Prostate gland (tissue), 2 donors: ENCODE measurements at regions not wholly inside any gene's neighbourhood (a gene's known extent, or its start where the extent isn't known, plus 50 kb on each side); places are given as distances from the start of the nearest gene placed in this dataset.

Experiments
- DNase-seq: peaks from one replicate; pipeline ENCODE4 v3.0.0-alpha.2; 2019; ENCODE audit warnings: low spot score
- H3K27ac ChIP-seq, 2 donors: fragments of 200-600 bp; sonication (generic); 2 replicates each; pipeline ENCODE4 v1.5.1; 2017 to 2019
- H3K27me3 ChIP-seq: fragments of 200-600 bp; sonication (generic); replicated peaks from 2 replicates; pipeline ENCODE4 v1.5.1; 2019; ENCODE audit not compliant: insufficient read depth
- H3K36me3 ChIP-seq, 2 donors: fragments of 200-600 bp; sonication (generic); 1 replicate in 1 of 2; 2 replicates in 1 of 2; pipeline versions ENCODE4 v1.5.1 to v1.8.1; 2017 to 2019
- H3K4me1 ChIP-seq: fragments of 200-600 bp; sonication (generic); replicated peaks from 2 replicates; pipeline ENCODE4 v1.5.1; 2019
- H3K4me3 ChIP-seq, 2 donors: fragments of 200-600 bp; sonication (generic); 2 replicates each; pipeline ENCODE4 v1.5.1; 2017 to 2019
- H3K9me3 ChIP-seq: fragments of 200-600 bp; sonication (generic); 2 replicates; pipeline ENCODE4 v1.5.1; 2017
- CTCF ChIP-seq, 4 experiments: fragments of 200-600 bp in 2 of 4; fragments of 450-650 bp in 2 of 4; sonication (generic) in 2 of 4; IDR thresholded peaks; 1 replicate in 3 of 4; 2 replicates in 1 of 4; pipeline ENCODE4 v1.5.1; 2016 to 2019; ENCODE audit warnings: antibody characterized with exemption in 4 of 4, mild to moderate bottlenecking in 2 of 4, moderate library complexity in 2 of 4
- POLR2A ChIP-seq: fragments of 450-650 bp; IDR thresholded peaks from one replicate; pipeline ENCODE4 v1.6.1; 2016; ENCODE audit warnings: antibody characterized with exemption, mild to moderate bottlenecking
- POLR2AphosphoS5 ChIP-seq: sonication (generic); formaldehyde crosslinking; IDR thresholded peaks from one replicate; pipeline ENCODE4 v1.6.1; 2017; ENCODE audit warnings: antibody characterized with exemption
- WGBS: methylation state at CpG from one replicate; pipeline ENCODE4 v1.1.5; 2018; 5-methylcytosine and 5-hydroxymethylcytosine counted together
- intact Hi-C: fragments of 100-400 bp; cut with DNase I; formaldehyde crosslinking; loops from one replicate; pipeline ENCODE4 v1.14.2; 2022

GRCh38 chr3:162541923-162542322 is 1045.3 kb downstream of the OTOL1 start:
- H3K4me1 ChIP-seq = no peaks in the 10 kb centered on the region
- intact Hi-C loops = no loop called here
- DNase-seq = no peak
- no peak overlapping the region for H3K27ac ChIP-seq
- TF ChIP-seq POLR2AphosphoS5 (no peak), CTCF (IDR thresholded peaks at IDR 0.05) (no peak), POLR2A (no peak)
- H3K9me3 ChIP-seq = no peaks in the 10 kb centered on the region
- H3K4me3 ChIP-seq = no peak overlapping the region
- WGBS = 83% methylated on average over 2 of the region's 2 CpGs
- no peaks in the 10 kb centered on the region for H3K36me3 ChIP-seq
- no peaks in the 10 kb centered on the region for H3K27me3 ChIP-seq

GRCh38 chr3:162544246-162544645 is 1047.6 kb downstream of the OTOL1 start:
- WGBS = 73% methylated on average over 3 of the region's 3 CpGs
- no peak for DNase-seq
- Histone ChIP-seq H3K4me1 (no peaks in the 10 kb centered on the region), H3K9me3 (no peaks in the 10 kb centered on the region), H3K36me3 (no peaks in the 10 kb centered on the region), H3K27ac (no peak overlapping the region), H3K27me3 (no peaks in the 10 kb centered on the region), H3K4me3 (no peak overlapping the region)
- intact Hi-C loops = no loop called here
- no peak for TF ChIP-seq POLR2AphosphoS5
- no peak for TF ChIP-seq POLR2A
- TF ChIP-seq CTCF (IDR thresholded peaks at IDR 0.05) = no peak

- no peak for DNase-seq
- H3K4me1 ChIP-seq = no peaks in the 10 kb centered on the region
- intact Hi-C loops = no loop called here
Measured at GRCh38 chr3:162546910-162547309, 1050.3 kb downstream of the OTOL1 start.

GRCh38 chr3:162547321-162547720 is 1050.7 kb downstream of the OTOL1 start:
- intact Hi-C loops = no loop called here
- DNase-seq = no peak
- H3K9me3 ChIP-seq = no peaks in the 10 kb centered on the region
- no peak overlapping the region for H3K27ac ChIP-seq
- H3K4me3 ChIP-seq = no peak overlapping the region
- H3K27me3 ChIP-seq = no peaks in the 10 kb centered on the region
- no peaks in the 10 kb centered on the region for H3K4me1 ChIP-seq
- TF ChIP-seq POLR2AphosphoS5 (no peak), CTCF (IDR thresholded peaks at IDR 0.05) (no peak), POLR2A (no peak)
- no peaks in the 10 kb centered on the region for H3K36me3 ChIP-seq
- 93% methylated on average over 3 of the region's 3 CpGs for WGBS

More at GRCh38 chr3:162546910-162547309, 1050.3 kb downstream of the OTOL1 start:
- Histone ChIP-seq H3K36me3 (no peaks in the 10 kb centered on the region), H3K27ac (no peak overlapping the region), H3K4me3 (no peak overlapping the region), H3K9me3 (no peaks in the 10 kb centered on the region), H3K27me3 (no peaks in the 10 kb centered on the region)
- 97% methylated on average over 2 of the region's 2 CpGs for WGBS
- TF ChIP-seq CTCF (IDR thresholded peaks at IDR 0.05) (no peak), POLR2AphosphoS5 (no peak), POLR2A (no peak)

GRCh38 chr3:162555761-162556160 is 1059.2 kb downstream of the OTOL1 start:
- intact Hi-C loops = no loop called here
- TF ChIP-seq POLR2AphosphoS5 (no peak), POLR2A (no peak), CTCF (IDR thresholded peaks at IDR 0.05) (no peak)
- H3K27me3 ChIP-seq = no peaks in the 10 kb centered on the region
- H3K9me3 ChIP-seq = no peaks in the 10 kb centered on the region
- H3K27ac ChIP-seq = no peak overlapping the region
- no peaks in the 10 kb centered on the region for H3K4me1 ChIP-seq
- DNase-seq = no peak
- no peaks in the 10 kb centered on the region for H3K36me3 ChIP-seq
- WGBS = 32% methylated on average over 3 of the region's 3 CpGs
- no peak overlapping the region for H3K4me3 ChIP-seq
